HG02798 (cell line): ENCODE measurements at regions not wholly inside any gene's neighbourhood (a gene's known extent, or its start where the extent isn't known, plus 50 kb on each side); places are given as distances from the start of the nearest gene placed in this dataset.

Experiments used
- ATAC-seq: cut with Tn5 transposase; IDR thresholded peaks from one replicate; pipeline ENCODE4 v1.9.1; 2021; ENCODE audit warnings: mild to moderate bottlenecking; ENCODE audit not compliant: unreplicated experiment, poor library complexity

GRCh38 chr6:14450133-14450504 lies 332.5 kb downstream of the CD83 start:
- no peak for ATAC-seq

GRCh38 chr6:14450578-14450977 lies 333.0 kb downstream of the CD83 start:
- no peak for ATAC-seq

GRCh38 chr6:14451594-14452374 lies 334.2 kb downstream of the CD83 start:
- no peak for ATAC-seq

- ATAC-seq = no peak
Measured at GRCh38 chr6:14452567-14453527, 335.3 kb downstream of the CD83 start.

- ATAC-seq = no peak
Measured at GRCh38 chr6:14453712-14454472, 336.3 kb downstream of the CD83 start.

GRCh38 chr6:14454473-14454775 lies 336.9 kb downstream of the CD83 start:
- ATAC-seq = no peak

- ATAC-seq = no peak
Measured at GRCh38 chr6:14455427-14455826, 337.9 kb downstream of the CD83 start.

GRCh38 chr6:14455876-14456648 lies 338.5 kb downstream of the CD83 start:
- no peak for ATAC-seq

GRCh38 chr6:14456941-14457340 lies 339.4 kb downstream of the CD83 start:
- no peak for ATAC-seq

GRCh38 chr6:14458669-14459266 lies 341.2 kb downstream of the CD83 start:
- no peak for ATAC-seq

GRCh38 chr6:14459315-14459714 lies 341.7 kb downstream of the CD83 start:
- no peak for ATAC-seq

- ATAC-seq = no peak
Measured at GRCh38 chr6:14460556-14460955, 343.0 kb downstream of the CD83 start.

- ATAC-seq = no peak
Measured at GRCh38 chr6:14462135-14462534, 344.6 kb downstream of the CD83 start.

- ATAC-seq = no peak
Measured at GRCh38 chr6:14462566-14462965, 345.0 kb downstream of the CD83 start.

- no peak for ATAC-seq
Measured at GRCh38 chr6:14463110-14463509, 345.5 kb downstream of the CD83 start.

GRCh38 chr6:14464055-14464454 lies 346.5 kb downstream of the CD83 start:
- ATAC-seq = no peak

GRCh38 chr6:14464716-14465115 lies 347.1 kb downstream of the CD83 start:
- no peak for ATAC-seq

- ATAC-seq = no peak
Measured at GRCh38 chr6:14466278-14466677, 348.7 kb downstream of the CD83 start.

GRCh38 chr6:14467591-14467990 lies 350.0 kb downstream of the CD83 start:
- ATAC-seq = no peak
